ENCODE measurements at regions not wholly inside any gene's neighbourhood (a gene's known extent, or its start where the extent isn't known, plus 50 kb on each side); places are given as distances from the start of the nearest gene placed in this dataset.

DNA sequence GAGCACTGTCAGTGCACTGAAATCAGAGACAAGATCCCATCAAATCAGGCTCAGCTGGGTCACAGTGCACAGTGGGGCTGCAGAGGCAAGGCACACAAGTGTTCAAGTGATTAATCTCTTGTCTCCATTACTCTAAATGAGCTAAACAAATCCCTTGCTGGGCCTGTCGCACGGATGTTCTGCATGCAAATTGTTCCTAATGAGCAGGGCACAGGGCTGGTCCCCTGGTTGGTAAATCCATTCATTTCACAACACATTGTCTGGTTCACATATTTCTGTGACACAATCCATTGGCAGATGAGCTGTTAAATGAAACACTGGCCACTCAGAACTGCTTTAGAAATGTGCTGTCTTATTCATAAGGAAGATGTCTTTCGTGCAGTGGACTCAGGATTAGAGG is 167.9 kb upstream of the BRINP1 start:
- no peak for TF ChIP-seq CTCF (conservative IDR thresholded peaks at IDR 0.05)
- no peak for TF ChIP-seq ZFX (IDR thresholded peaks at IDR 0.05)
